ENCODE measurements at regions not wholly inside any gene's neighbourhood (a gene's known extent, or its start where the extent isn't known, plus 50 kb on each side); places are given as distances from the start of the nearest gene placed in this dataset.

DNA sequence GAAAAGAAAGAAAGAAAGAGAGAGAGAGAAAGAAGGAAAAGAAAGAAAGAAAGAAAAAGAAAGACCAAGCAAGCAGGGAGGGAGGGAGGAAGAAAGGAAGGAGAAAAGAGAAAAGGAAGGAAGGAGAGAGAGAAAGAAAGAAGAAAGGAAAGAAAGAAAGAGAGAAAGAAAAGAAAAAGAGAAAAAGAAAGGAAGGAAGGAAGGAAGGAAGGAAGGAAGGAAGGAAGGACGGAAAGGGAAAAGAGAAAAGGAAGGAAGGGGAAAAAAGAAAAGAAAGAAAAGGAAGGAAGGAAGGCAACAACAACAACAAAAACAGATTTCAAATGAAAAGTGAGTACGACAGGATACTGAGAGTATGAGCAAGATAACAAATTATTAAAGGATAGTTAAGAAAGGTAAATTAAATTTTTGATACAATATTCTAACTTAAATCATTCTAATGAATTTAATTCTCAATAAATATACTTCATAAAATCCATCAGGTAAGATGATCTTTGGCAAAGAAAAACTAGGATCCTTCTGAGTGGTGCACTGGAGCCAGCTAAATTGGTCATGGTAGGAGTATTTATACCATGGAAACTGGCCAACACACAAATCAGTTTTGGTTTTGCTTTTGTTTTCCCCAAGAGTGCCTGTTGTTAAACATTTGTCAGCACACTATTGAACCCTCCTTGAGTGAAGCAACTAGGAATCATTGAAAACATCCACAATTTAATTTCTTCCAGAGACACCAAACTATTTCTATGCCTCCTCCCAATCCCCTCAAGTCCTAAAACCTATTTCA, 56.1 kb upstream of the DYRK2 start:
- TF ChIP-seq, protein P1, sequence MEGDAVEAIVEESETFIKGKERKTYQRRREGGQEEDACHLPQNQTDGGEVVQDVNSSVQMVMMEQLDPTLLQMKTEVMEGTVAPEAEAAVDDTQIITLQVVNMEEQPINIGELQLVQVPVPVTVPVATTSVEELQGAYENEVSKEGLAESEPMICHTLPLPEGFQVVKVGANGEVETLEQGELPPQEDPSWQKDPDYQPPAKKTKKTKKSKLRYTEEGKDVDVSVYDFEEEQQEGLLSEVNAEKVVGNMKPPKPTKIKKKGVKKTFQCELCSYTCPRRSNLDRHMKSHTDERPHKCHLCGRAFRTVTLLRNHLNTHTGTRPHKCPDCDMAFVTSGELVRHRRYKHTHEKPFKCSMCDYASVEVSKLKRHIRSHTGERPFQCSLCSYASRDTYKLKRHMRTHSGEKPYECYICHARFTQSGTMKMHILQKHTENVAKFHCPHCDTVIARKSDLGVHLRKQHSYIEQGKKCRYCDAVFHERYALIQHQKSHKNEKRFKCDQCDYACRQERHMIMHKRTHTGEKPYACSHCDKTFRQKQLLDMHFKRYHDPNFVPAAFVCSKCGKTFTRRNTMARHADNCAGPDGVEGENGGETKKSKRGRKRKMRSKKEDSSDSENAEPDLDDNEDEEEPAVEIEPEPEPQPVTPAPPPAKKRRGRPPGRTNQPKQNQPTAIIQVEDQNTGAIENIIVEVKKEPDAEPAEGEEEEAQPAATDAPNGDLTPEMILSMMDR (IDR thresholded peaks at IDR 0.05; ENCODE audit: low read length): no peak
- TF ChIP-seq EZH2 (IDR thresholded peaks at IDR 0.05; ENCODE audit: borderline replicate concordance, low read length): no peak
